ENCODE measurements at regions not wholly inside any gene's neighbourhood (a gene's known extent, or its start where the extent isn't known, plus 50 kb on each side); places are given as distances from the start of the nearest gene placed in this dataset.

GRCh38 chr13:109389456-109389855 lies 396.9 kb downstream of the IRS2 start:
- TF ChIP-seq CTCF (conservative IDR thresholded peaks at IDR 0.05; ENCODE audit: low read depth, low read length), result no peak
- no peak for TF ChIP-seq EZH2phosphoT487 (IDR thresholded peaks at IDR 0.05; ENCODE audit: borderline replicate concordance, low read length)

Measured in PC-3 (cell line).